ENCODE measurements at regions not wholly inside any gene's neighbourhood (a gene's known extent, or its start where the extent isn't known, plus 50 kb on each side); places are given as distances from the start of the nearest gene placed in this dataset.

DNA sequence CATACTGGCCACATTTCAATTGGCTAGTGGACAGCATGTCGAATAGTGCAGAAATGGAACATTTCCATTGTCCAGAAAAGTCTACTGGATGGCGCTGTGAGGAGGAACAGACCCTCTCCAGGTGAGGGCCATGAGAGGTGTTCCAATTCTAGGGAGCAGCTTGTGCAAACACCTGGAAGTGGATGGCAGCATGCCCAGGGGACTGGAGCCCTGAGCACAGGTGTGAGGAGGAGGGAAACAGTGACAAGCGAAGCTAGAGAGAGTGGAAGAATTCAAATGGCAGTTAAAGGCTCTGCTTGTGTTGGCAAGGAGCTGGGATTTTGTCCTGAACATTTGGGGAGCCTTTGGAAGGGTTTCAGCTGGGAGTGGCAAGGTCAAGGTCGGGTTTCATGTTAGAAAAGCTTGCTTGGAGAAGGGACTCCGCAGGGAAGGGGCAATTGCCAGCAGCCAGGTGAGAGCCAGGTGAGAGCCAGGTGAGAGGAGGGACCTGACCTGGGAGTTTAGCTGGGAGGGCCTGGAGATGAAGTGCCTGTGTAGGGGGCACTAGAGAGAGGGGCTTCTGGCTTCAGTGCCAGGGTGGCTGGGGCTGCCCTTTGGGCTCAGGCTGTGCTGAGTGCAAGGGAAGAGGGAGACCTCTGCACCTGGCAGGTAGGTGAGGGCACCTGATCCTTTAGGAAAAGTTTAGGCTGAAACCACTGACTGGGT, 93.8 kb downstream of the LINGO1 start:
- TF ChIP-seq, protein P1, sequence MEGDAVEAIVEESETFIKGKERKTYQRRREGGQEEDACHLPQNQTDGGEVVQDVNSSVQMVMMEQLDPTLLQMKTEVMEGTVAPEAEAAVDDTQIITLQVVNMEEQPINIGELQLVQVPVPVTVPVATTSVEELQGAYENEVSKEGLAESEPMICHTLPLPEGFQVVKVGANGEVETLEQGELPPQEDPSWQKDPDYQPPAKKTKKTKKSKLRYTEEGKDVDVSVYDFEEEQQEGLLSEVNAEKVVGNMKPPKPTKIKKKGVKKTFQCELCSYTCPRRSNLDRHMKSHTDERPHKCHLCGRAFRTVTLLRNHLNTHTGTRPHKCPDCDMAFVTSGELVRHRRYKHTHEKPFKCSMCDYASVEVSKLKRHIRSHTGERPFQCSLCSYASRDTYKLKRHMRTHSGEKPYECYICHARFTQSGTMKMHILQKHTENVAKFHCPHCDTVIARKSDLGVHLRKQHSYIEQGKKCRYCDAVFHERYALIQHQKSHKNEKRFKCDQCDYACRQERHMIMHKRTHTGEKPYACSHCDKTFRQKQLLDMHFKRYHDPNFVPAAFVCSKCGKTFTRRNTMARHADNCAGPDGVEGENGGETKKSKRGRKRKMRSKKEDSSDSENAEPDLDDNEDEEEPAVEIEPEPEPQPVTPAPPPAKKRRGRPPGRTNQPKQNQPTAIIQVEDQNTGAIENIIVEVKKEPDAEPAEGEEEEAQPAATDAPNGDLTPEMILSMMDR (IDR thresholded peaks at IDR 0.05) = no peak
- TF ChIP-seq EZH2 (IDR thresholded peaks at IDR 0.05; ENCODE audit: borderline replicate concordance, insufficient read depth, low read depth, low read length, poor library complexity, severe bottlenecking) = no peak

All from B cell (primary cell).